Inflammatory macrophage (primary cell): ENCODE measurements at regions not wholly inside any gene's neighbourhood (a gene's known extent, or its start where the extent isn't known, plus 50 kb on each side); places are given as distances from the start of the nearest gene placed in this dataset.

Experiments used
- DNase-seq, 2 donors: peaks; one replicate each; pipeline ENCODE4 v3.0.0-alpha.2; 2020 to 2022

DNA sequence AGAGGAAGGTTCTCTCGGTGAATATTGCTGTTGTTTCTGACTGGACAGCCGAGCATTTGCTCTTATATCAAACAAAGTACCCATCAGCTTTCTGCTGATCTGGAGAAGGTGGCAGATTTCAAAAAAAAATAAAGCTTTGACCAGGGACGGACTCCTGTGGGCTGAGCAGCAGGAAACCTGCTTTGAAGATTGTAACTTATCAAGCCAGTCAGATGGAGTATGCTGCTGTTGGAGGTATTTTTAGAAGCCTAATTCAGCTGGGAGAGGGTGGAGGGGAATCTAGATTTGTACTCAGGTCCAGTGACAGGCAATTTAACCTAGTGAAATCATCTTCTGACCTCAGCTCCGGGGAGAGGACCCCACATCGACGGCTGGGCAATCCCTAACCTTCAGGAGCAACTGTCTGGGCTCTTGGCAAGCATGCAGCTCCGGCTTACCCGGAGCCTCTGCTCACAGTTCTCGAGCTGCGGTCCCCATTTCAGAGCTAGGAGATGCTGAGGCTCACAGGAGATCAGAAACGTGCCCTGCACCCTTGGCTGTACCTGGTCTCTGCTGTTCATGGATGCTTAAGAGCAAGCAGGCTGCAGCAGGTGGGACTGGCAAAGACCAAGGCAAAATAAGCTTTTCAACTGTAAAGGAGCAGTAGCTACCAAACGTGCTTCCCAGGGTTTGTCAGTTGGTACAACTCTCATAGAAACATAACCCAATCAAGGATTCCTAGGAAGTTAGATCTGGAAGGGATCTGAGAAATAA, 89.3 kb upstream of the ST8SIA2 start:
- DNase-seq, result no peak

GRCh38 chr15:92305343-92305742, 88.3 kb upstream of the ST8SIA2 start:
- no peak for DNase-seq

GRCh38 chr15:92306663-92307062, 87.0 kb upstream of the ST8SIA2 start:
- peak in 1 of 2 donors; percentile 27 for DNase-seq

GRCh38 chr15:92315144-92315543, 78.5 kb upstream of the ST8SIA2 start:
- no peak for DNase-seq

GRCh38 chr15:92315595-92316211, 78.0 kb upstream of the ST8SIA2 start:
- no peak for DNase-seq

GRCh38 chr15:92316586-92317295, 76.9 kb upstream of the ST8SIA2 start:
- no peak for DNase-seq

DNA sequence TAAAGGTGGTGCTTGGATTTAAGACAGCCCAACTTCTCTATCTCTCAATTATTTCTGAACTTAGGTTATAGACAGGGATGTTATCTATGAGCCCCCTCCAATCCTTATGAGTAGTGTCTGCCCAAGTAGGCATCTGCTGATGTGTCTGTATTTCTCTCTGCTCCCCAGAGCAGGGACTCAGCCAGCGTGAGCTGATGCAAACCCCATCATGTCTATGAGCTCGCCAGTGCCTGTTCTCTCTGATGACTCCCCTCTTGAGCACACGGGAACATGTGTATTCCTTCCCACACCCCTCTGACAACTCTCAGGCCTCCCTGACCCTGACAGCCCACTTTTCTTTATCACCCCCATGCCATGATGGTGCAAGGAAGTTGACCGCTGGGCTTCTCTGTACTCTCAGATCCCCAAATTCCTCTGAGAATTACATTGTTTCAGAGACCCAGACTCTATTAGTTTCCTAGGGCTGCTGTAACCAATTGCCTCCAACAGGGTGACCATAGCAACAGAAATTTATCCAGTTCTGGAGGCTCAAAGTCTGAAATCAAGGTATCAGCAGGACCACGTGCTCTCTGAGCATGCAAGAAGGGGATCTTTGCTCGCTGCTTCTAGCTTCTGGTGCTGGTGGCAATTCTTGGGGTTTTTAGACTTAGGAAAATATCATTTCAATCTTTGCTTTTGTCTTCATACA, 73.5 kb upstream of the ST8SIA2 start:
- no peak for DNase-seq

DNA sequence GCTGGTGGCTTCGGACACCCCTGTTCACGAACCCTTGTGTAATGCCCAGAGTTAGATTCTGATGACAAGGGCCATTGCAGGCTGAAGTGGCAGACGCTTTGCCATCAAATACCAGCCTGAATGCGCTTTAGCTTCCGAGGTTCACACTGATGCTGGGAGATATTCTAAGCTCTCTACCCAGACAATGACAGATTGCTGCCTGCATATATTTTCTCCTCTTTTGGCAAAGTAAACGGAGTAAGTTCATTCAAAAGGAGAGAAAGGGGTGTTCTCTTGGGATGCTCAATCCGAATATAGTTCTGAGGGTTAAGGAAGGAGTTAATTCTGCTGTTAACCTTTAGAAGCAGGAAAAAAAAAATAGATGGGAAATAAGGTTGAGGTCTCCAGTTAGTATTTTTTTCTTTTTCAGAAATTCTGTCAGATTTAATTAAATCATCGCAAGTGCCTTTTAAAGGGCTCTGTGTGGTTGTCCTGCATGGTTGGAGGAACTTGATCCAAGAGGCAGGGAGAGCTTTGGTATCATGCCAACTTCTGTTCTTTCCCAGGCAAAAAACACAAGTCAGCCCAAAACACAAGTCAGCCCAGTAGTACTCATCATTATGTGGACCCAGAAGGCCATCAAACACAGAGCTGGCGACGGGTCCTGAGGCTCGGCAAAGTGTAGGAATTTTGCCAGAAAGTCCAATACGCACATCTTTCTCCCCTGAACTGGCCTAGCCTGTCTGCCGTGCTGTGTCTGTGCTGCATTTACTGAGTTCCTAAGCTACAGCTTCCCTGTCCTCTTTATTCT, 70.9 kb upstream of the ST8SIA2 start:
- DNase-seq, result no peak

GRCh38 chr15:92323525-92323924, 70.2 kb upstream of the ST8SIA2 start:
- DNase-seq, result no peak

- DNase-seq, result no peak
These were observed 69.3 kb upstream of the ST8SIA2 start for GRCh38 chr15:92324101-92324963.

- DNase-seq, result no peak
These were observed 67.4 kb upstream of the ST8SIA2 start for GRCh38 chr15:92326236-92326635.

DNA sequence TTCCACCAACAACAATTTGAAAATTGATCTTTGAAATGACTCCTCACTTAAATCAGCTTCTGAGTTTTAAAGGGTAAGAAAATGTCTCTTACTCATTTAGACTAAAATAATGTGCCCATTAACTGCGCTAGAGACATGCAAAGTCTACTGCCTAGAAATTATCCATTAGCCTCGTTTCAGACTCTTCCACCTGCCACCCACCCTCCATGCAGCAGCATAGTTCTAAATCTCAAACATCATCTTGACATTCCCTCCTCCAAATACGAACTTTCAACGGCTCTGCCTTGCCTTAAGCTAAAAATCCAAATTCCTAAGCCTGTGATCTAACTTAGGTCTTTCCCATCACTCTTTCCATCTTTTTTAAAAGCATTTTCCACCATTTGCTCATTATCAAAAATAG, 66.6 kb upstream of the ST8SIA2 start:
- no peak for DNase-seq

- DNase-seq, result no peak
These were observed 65.5 kb upstream of the ST8SIA2 start for GRCh38 chr15:92328207-92328606.

DNA sequence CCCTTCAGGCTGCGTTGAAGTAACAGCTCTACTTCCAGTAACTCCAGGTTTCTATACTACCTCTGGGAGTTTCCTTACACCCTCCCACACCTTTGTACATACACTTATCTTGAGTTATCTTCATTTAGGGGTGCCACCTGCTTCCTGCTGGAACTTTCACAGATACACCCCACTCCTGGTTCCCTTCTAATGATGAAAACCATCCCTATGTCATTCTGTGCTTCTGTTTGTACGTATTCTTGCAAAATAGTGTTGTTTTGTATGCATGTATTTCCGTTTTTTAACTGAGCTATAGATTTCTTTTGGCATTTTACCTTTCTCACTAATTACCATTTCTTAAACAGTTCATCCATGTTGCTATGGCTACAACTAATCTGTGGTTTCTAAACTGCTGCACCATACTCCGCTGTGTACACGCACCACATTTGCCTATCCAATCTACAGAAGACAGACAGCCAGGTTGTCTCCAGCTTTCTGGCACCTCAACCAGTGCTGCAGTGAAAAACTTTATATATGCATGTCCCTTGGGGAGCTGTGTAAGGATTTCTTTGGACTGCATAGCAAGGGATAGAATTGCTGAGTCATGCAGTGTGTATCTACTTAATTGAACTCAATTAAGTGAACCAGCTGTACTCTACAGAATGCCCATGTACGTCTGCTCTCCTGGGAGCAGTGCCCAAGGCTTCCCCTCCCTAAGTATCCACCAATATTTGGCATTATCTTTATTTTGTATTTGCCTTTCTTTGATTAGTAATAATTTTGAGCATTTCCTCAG, 61.4 kb upstream of the ST8SIA2 start:
- no peak for DNase-seq

- no peak for DNase-seq
These were observed 60.0 kb upstream of the ST8SIA2 start for GRCh38 chr15:92333709-92334108.

GRCh38 chr15:92336419-92336987, 57.2 kb upstream of the ST8SIA2 start:
- DNase-seq, result no peak

DNA sequence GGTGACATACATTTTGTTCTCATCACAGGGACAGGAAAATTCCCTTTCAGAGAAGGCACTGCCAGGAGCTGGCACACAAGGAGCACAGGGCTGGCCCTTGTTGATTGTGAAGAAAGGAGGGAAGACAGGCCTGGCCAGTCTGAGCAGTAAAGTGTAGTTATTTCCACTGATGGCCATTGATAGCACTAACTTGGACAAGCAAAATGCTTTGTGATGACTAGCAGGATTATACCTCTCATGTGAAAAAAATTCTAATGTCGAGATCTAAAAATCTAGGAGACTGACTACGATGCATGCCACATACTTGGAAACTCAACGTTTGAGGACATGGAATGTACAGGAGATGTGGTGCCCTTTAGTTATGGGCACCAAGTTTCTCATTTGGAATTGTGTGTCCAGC, 54.3 kb upstream of the ST8SIA2 start:
- no peak for DNase-seq
